Adrenal gland (tissue), 9 donors: ENCODE measurements at regions not wholly inside any gene's neighbourhood (a gene's known extent, or its start where the extent isn't known, plus 50 kb on each side); places are given as distances from the start of the nearest gene placed in this dataset.

ENCODE experiments used
- DNase-seq, 7 donors: peaks; one replicate each; pipeline ENCODE4 v3.0.0-alpha.2; 2019 to 2020
- H3K27ac ChIP-seq, 5 donors: fragments of 200-600 bp; sonication (generic) in 4 of 5; 1 replicate in 3 of 5; 2 replicates in 2 of 5; pipeline versions ENCODE4 v1.5.1 to v1.8.0; 2016 to 2020; ENCODE audit warnings: mild to moderate bottlenecking in 1 of 5
- H3K27me3 ChIP-seq: fragments of 200-600 bp; 2 replicates; pipeline ENCODE4 v1.8.0; 2021
- H3K36me3 ChIP-seq, 2 donors: fragments of 200-600 bp; replicated peaks in 1 of 2; 1 replicate in 1 of 2; 2 replicates in 1 of 2; pipeline versions ENCODE4 v1.5.1 to v1.8.0; 2018 to 2022
- H3K4me1 ChIP-seq, 2 donors: fragments of 200-600 bp; replicated peaks in 1 of 2; 1 replicate in 1 of 2; 2 replicates in 1 of 2; pipeline versions ENCODE4 v1.5.1 to v1.8.0; 2018 to 2021
- H3K4me3 ChIP-seq, 4 donors: fragments of 200-600 bp; sonication (generic) in 3 of 4; one replicate each; pipeline ENCODE4 v1.5.1; 2016 to 2018
- H3K9me3 ChIP-seq, 3 donors: fragments of 200-600 bp; sonication (generic) in 1 of 3; replicated peaks in 1 of 3; 1 replicate in 2 of 3; 2 replicates in 1 of 3; pipeline versions ENCODE4 v1.5.1 to v1.8.0; 2016 to 2021
- POLR2A ChIP-seq, 2 donors: fragments of 450-650 bp; IDR thresholded peaks; one replicate each; pipeline ENCODE4 v1.6.1; 2017; ENCODE audit warnings: antibody characterized with exemption in 2 of 2, mild to moderate bottlenecking in 2 of 2, moderate library complexity in 1 of 2
- WGBS, 4 donors: extraction: QIAGEN DNeasy Blood & Tissue Kit in 2 of 4; methylation state at CpG; one replicate each; pipeline versions ENCODE4 v1.1.5 to v1.1.7; 2013 to 2017; 5-methylcytosine and 5-hydroxymethylcytosine counted together
- intact Hi-C, 2 donors: fragments of 100-400 bp; cut with DNase I; formaldehyde crosslinking; loops; one replicate each; pipeline versions ENCODE4 v1.14.1 to v1.15.0; 2022 to 2023
- TF ChIP-seq, protein P1 (sequence below), 6 experiments: fragments of 450-650 bp in 4 of 6; fragments of 200-600 bp in 2 of 6; sonication (generic) in 1 of 6; IDR thresholded peaks; 1 replicate in 5 of 6; 2 replicates in 1 of 6; pipeline versions ENCODE4 v1.5.1 to v1.8.0; 2016 to 2021; ENCODE audit warnings: antibody characterized with exemption in 6 of 6, mild to moderate bottlenecking in 2 of 6, moderate library complexity in 1 of 6
- donor health status: healthy with polysubstance abuse.
- donor health status: Bipolar disorder and iron deficiency.
- donor health status: DM: yes; HTN: yes; CAD: no.
- donor health status: DM: no; HTN: no; CAD: no.
- donor health status: DM: no; HTN: no; CAD: no.

DNA sequence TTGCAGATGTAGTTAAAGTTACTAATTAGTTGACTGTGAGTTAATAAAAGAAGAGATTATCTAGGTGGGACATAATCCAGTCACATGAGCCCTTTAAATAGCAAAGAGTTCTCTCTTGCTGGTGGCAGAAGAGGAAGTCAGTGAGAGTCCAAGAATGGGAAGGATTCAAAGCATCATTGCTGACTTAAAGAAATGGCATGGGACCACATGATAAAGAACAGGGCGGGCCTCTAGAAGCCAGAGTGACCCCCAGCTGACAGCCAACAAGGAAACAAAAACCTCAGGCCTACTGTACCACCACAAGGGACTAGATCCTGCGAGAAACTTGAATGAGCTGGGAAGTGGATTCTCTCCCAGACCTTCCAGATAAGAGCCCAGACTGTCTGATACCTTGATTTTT lies 447.2 kb upstream of the CCDC54 start:
- intact Hi-C loops, result no loop called here
- no peak overlapping the region for H3K27ac ChIP-seq
- no peaks in the 10 kb centered on the region for H3K36me3 ChIP-seq
- WGBS, 4 donors, result 81 to 90% (median 85%) methylated on average over 2 of the region's 2 CpGs
- no peaks in the 10 kb centered on the region for H3K4me1 ChIP-seq
- no peaks in the 10 kb centered on the region for H3K9me3 ChIP-seq
- no peak overlapping the region for H3K4me3 ChIP-seq
- TF ChIP-seq POLR2A (IDR thresholded peaks at IDR 0.05), result no peak
- TF ChIP-seq, protein P1, sequence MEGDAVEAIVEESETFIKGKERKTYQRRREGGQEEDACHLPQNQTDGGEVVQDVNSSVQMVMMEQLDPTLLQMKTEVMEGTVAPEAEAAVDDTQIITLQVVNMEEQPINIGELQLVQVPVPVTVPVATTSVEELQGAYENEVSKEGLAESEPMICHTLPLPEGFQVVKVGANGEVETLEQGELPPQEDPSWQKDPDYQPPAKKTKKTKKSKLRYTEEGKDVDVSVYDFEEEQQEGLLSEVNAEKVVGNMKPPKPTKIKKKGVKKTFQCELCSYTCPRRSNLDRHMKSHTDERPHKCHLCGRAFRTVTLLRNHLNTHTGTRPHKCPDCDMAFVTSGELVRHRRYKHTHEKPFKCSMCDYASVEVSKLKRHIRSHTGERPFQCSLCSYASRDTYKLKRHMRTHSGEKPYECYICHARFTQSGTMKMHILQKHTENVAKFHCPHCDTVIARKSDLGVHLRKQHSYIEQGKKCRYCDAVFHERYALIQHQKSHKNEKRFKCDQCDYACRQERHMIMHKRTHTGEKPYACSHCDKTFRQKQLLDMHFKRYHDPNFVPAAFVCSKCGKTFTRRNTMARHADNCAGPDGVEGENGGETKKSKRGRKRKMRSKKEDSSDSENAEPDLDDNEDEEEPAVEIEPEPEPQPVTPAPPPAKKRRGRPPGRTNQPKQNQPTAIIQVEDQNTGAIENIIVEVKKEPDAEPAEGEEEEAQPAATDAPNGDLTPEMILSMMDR (IDR thresholded peaks at IDR 0.05), result no peak
- DNase-seq, result no peak
- H3K27me3 ChIP-seq, result no peaks in the 10 kb centered on the region

DNA sequence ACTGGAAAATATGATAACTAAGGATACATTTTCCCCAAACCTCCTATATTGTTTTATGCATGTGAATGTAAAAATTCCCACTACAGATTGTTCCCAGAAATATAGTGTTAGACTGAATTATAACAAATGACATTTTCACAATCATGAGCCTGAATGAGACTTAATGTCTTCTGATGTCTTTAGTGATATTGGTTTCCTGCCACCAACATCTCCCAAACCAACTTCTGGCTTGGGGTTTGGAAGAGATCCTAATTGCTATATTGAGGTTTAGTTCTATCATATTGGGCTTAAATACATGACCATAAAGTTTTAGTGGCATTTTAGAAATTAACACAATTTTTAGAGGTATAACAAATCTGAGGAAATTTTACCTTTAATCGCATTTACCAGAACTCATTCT lies 445.3 kb upstream of the CCDC54 start:
- no peaks in the 10 kb centered on the region for H3K4me1 ChIP-seq
- 90 to 95% (median 92%) methylated on average over 1 of the region's 1 CpG for WGBS, 4 donors
- H3K36me3 ChIP-seq, result no peaks in the 10 kb centered on the region
- no peak for DNase-seq
- no peak overlapping the region for H3K4me3 ChIP-seq
- intact Hi-C loops, result no loop called here
- TF ChIP-seq, protein P1 (IDR thresholded peaks at IDR 0.05), result no peak
- no peak for TF ChIP-seq POLR2A (IDR thresholded peaks at IDR 0.05)
- no peaks in the 10 kb centered on the region for H3K9me3 ChIP-seq
- no peak overlapping the region for H3K27ac ChIP-seq
- H3K27me3 ChIP-seq, result no peaks in the 10 kb centered on the region

DNA sequence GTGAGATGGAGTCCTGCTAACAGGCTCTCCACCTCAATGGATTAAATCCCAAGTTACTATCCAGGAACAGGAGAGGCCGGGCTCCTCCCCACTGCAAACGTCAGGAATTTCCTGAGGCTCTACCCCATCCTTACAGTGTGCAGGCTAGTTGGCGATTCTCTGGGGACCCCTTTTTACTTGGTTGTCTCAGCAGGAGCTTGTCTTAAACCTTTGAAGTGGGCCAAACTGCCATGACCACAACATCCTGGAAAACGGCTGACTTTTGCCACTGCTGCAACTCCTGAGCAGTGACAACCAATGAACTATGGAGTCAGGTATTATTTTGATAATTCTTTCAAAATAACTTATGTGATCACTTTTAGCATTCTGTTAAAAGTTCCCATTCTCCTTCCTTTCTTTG lies 440.9 kb upstream of the CCDC54 start:
- Histone ChIP-seq H3K4me1 (no peaks in the 10 kb centered on the region), H3K4me3 (no peak overlapping the region), H3K27ac (no peak overlapping the region), H3K36me3 (no peaks in the 10 kb centered on the region), H3K9me3 (no peaks in the 10 kb centered on the region), H3K27me3 (no peaks in the 10 kb centered on the region)
- no peak for DNase-seq
- 47 to 57% (median 52%) methylated on average over 4 of the region's 4 CpGs for WGBS, 4 donors
- intact Hi-C loops, result no loop called here
- TF ChIP-seq, protein P1 (IDR thresholded peaks at IDR 0.05), result no peak
- no peak for TF ChIP-seq POLR2A (IDR thresholded peaks at IDR 0.05)

DNA sequence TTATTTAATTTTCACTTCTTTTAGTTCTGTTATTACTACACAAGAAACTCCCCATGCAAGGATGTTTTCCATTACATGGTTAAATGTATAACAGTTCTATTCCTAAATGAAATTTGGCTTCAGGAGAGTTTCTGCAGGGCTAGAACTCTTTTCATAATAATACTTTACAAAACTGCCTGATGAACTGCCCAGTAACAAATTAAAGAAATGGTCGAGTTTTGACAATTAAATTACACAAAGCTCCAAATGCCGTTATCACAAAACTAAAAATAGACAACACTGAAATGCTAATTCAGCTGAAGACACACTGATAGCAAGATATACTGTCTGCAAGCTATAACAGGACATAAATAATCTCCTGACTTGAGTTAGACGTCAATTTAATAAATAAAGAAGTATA lies 435.2 kb upstream of the CCDC54 start:
- no peaks in the 10 kb centered on the region for H3K9me3 ChIP-seq
- TF ChIP-seq, protein P1 (IDR thresholded peaks at IDR 0.05), result no peak
- TF ChIP-seq POLR2A (IDR thresholded peaks at IDR 0.05), result no peak
- no peaks in the 10 kb centered on the region for H3K4me1 ChIP-seq
- no peak overlapping the region for H3K4me3 ChIP-seq
- intact Hi-C loops, result no loop called here
- WGBS, 4 donors, result 31 to 41% (median 38%) methylated on average over 3 of the region's 3 CpGs
- no peak for DNase-seq
- H3K36me3 ChIP-seq, result no peaks in the 10 kb centered on the region
- no peaks in the 10 kb centered on the region for H3K27me3 ChIP-seq
- H3K27ac ChIP-seq, result no peak overlapping the region
